Right kidney (tissue), 1 donor: ENCODE measurements at regions not wholly inside any gene's neighbourhood (a gene's known extent, or its start where the extent isn't known, plus 50 kb on each side); places are given as distances from the start of the nearest gene placed in this dataset.

ENCODE experiments used
- DNase-seq: peaks from one replicate; pipeline ENCODE4 v3.0.0-alpha.2; 2016

GRCh38 chr16:65788434-65789140 lies 577.9 kb upstream of the CDH5 start:
- no peak for DNase-seq

DNA sequence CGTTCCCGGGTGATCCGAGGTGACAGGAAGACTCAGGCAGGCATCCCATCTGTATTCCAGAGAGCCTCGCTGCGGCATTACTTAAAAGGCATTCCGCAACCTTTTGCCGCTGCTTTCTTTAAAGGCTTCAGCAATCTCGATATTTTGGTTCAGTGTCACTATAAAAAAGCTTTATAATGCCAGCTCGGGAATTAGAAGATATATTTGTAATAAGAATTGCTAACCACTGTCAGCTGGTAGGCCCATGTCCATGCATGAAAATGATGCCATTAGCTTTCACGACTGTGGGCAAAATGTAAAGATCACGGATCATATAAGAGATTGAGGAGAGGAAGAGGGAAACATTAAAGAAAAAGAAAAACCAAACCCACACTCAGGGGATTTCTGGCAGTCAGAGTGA lies 578.6 kb upstream of the CDH5 start:
- DNase-seq, result no peak

GRCh38 chr16:65786916-65787315 lies 579.6 kb upstream of the CDH5 start:
- DNase-seq, result no peak

GRCh38 chr16:65783709-65784474 lies 582.6 kb upstream of the CDH5 start:
- no peak for DNase-seq

GRCh38 chr16:65782611-65783600 lies 583.6 kb upstream of the CDH5 start:
- no peak for DNase-seq

- DNase-seq, result no peak
Measured at GRCh38 chr16:65781855-65782254, 584.6 kb upstream of the CDH5 start.

DNA sequence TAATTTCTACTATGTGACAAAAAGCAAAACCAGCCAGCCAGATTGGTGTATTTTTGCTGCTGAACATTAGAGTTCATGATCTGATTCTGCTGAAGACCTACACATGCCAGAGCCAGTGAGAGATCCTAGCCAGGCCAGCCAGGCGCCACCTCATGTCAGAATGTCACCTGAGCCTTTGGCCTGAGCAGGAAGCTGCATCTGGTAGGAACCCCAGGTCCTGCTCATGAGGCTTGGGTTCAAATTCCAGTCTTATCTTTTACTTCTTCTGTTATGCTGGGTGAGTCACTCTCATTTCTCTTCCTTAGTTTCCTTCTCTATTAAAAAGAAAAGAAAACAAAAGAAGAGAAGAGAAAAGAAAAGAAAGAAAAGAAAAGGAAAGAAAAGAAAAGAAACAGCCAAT lies 585.1 kb upstream of the CDH5 start:
- no peak for DNase-seq

- DNase-seq, result no peak
Measured at GRCh38 chr16:65779201-65779600, 587.3 kb upstream of the CDH5 start.

DNA sequence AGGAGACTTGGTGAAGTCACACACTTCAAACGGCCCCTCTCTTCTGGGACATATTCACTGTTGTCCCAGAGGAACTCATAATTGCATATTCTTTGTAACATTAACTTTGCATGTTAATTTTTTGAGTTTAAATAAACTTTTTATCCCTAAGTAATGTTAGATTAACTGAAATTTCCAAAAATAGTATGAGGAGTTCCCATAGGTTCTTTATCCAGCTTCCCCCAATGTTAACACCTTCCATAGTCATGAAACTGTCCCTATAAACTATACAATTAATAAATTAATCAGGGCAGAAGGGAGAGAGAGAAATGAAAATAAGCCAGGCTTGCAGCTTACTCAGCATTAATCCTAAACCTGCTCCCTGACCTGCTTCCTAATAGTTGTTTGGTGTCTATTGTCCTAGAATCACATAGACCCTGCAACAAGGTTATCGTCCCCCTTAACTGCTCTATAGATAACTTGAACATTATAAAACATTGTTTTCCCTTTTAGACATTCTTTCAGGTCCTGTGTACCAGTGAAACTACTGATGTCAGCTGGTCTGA lies 589.8 kb upstream of the CDH5 start:
- no peak for DNase-seq

DNA sequence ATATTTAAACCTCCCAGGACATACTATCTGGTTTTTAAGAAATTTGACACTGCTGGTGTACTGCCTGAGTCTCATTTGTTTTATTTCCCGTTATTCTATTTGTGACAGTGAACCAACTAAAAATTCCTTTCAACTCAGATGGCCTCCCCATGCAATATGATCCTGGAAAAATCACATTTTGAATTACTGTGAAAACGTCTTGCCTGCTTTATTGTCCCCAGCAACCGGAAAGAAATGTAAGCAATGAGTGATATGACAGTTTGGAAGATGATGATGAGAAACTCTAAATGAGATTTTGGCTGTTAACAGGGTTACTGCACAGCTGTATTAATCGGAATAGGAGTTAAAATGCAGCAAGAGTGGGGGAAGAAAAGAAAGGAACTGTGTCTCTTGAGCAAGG lies 590.7 kb upstream of the CDH5 start:
- DNase-seq, result no peak

GRCh38 chr16:65774350-65774749 lies 592.1 kb upstream of the CDH5 start:
- no peak for DNase-seq

- DNase-seq, result peak; percentile 41
Measured at GRCh38 chr16:65773301-65773874, 593.1 kb upstream of the CDH5 start.

GRCh38 chr16:65772134-65772732 lies 594.3 kb upstream of the CDH5 start:
- no peak for DNase-seq

DNA sequence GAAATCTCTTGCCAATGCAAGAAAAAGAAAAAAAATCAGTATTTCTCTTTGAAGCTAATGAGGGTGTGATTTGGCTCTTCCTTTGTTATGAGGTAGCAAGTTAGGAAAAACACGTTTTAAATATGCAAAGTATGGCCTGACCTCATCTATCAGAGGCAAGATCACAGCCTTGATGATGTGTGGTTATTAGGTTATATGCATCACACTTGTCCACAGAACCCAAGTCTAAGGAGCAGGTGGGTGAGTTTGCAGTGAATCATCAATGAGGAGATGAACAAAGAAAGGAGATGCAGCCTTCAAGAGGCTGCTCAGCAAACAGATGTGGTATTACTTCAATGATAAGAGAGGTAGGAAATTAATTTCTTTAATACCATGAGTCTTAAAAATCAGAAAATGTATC lies 594.8 kb upstream of the CDH5 start:
- no peak for DNase-seq

GRCh38 chr16:65770752-65771151 lies 595.7 kb upstream of the CDH5 start:
- no peak for DNase-seq

GRCh38 chr16:65769776-65770438 lies 596.6 kb upstream of the CDH5 start:
- DNase-seq, result no peak

GRCh38 chr16:65769055-65769465 lies 597.4 kb upstream of the CDH5 start:
- DNase-seq, result no peak

GRCh38 chr16:65767125-65767524 lies 599.4 kb upstream of the CDH5 start:
- DNase-seq, result no peak

DNA sequence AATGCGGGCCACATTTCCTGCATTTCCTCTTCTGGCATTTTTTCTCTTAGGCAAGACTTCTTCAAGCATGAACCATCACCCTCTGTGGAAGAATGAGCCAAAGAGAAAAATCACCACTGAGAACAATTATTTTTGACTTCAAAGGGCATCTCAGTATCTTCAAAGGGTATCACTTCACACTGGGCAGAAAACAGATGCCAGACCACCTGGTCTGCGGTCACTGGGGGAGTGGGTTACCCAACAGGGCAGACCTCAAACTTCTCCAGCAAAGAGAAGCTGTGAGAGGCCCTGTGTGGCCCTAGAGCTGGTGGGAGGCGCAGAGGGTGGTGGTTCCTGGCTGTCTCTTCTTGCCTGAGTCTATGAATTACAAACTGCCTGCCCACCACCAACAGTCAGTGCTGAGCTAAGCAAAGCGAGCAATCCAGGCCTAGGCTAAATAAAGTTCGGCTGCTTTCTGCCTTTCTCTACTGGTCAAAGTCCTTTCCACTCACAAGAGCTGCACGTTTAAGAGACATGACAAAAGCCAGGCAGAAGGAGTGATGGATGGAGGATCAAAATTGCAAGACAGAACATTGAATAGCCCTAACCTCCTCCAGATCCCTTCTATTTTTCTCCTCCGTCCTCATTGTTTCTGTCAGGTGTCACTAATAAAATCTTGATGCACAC lies 602.7 kb upstream of the CDH5 start:
- DNase-seq, result no peak

DNA sequence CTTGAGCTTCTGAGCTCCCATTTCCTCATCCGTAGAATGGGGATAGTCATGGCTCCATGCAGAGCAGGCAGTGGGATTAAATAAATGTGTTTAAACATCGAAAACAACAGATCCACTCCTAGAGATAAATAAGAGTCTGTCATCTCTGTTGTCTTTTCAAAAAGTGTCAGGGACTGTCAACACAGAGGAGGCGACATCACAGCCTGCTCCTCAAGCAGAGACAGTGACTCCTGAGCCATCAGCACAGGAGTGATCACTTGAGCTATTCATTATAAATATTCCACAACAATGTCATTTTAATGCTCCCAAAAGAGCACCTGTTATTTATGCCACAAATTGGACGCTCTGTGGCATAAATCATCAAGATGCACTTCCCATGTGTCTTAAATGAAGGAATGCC lies 605.6 kb upstream of the CDH5 start:
- DNase-seq, result no peak

GRCh38 chr16:65758620-65759019 lies 607.9 kb upstream of the CDH5 start:
- no peak for DNase-seq
